ENCODE measurements at regions not wholly inside any gene's neighbourhood (a gene's known extent, or its start where the extent isn't known, plus 50 kb on each side); places are given as distances from the start of the nearest gene placed in this dataset.

DNA sequence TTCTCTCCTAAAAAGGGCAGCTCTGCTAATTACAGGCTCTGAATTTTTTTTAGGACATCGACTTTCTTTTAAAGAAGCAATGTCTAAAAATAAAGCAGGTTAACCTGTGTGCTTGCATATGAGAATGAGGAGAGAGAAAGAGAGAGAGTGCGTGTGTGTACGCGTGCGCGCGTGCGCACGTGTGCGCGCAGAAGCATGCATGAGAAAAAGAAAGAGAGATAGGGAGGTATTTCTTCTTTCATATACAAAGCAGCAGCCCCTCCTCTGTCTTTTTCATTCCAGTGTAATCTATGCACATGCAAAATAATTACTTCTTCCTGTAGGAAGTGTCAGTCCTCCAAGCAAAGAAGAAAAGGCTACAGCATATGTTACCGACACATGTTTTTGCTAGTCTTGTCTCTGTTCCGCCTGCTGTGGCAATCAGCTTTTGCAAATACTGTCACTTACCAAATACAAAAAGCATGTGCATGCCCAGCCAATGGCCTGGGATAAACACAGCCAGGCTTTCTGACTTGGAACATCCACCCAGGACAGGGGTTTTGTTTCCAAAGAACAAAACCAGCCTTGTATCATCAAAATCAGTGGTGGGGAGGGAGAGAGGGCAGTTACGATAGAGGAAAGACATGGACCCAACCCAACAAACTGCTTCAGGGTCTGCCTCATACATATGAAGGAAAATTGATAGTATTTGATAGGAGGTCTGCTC, 252.3 kb upstream of the SLC24A2 start:
- Histone ChIP-seq H3K56ac (replicated peaks; ENCODE audit: insufficient read length, low read depth, low read length) (no peak overlapping the region), H4K8ac (ENCODE audit: extremely low read depth, insufficient read depth, low read length) (0 out of 2 replicates have a peak overlapping the region, but pooled peaks have one; percentile 31), H2BK12ac (ENCODE audit: low read depth, low read length) (no peak overlapping the region), H3K23me2 (ENCODE audit: low read depth, low read length) (no peaks in the 10 kb centered on the region), H2AFZ (ENCODE audit: low read length) (no peak overlapping the region), H3K9me3 (ENCODE audit: insufficient read depth in 2 of 2, low read depth in 1 of 2, low read length in 1 of 2) (no peaks in the 10 kb centered on the region), H3K4me1 (replicated peaks in 1 of 4; ENCODE audit: control insufficient read depth in 3 of 4, insufficient read depth in 4 of 4, low read length in 3 of 4) (peaks cover 0 to 2% (median 0%) of the 10 kb centered on the region in 4 experiments; a peak in 1 of 7 replicates), H3K27ac (ENCODE audit: low read depth, low read length) (no peak overlapping the region), H3K4me3 (ENCODE audit: extremely low read depth in 1 of 4, insufficient read depth in 2 of 4, low read depth in 3 of 4, low read length in 4 of 4) (no peak overlapping the region), H2BK120ac (replicated peaks; ENCODE audit: low read depth, low read length) (no peak overlapping the region), H3K4me2 (ENCODE audit: insufficient read depth in 1 of 2, low read depth in 2 of 2, low read length in 2 of 2) (no peak overlapping the region; a peak in 1 of 4 replicates), H2BK15ac (ENCODE audit: low read length) (no peak overlapping the region), H2BK20ac (ENCODE audit: low read length) (no peak overlapping the region), H3K14ac (ENCODE audit: insufficient read length) (no peak overlapping the region), H4K20me1 (replicated peaks in 1 of 2; ENCODE audit: control insufficient read depth in 1 of 2, insufficient read depth in 2 of 2, low read length in 2 of 2) (no peaks in the 10 kb centered on the region), H4K91ac (replicated peaks; ENCODE audit: insufficient read length, low read length) (no peak overlapping the region), H3K27me3 (replicated peaks in 1 of 4; ENCODE audit: control insufficient read depth in 3 of 4, extremely low read depth in 1 of 4, insufficient read depth in 3 of 4, low read length in 3 of 4) (no peaks in the 10 kb centered on the region), H4K5ac (ENCODE audit: insufficient read length, low read depth, low read length) (no peak overlapping the region), H3K18ac (ENCODE audit: extremely low read depth, low read length) (no peak overlapping the region), H2AK5ac (ENCODE audit: low read depth, low read length) (no peak overlapping the region), H3K9ac (replicated peaks in 1 of 4; ENCODE audit: extremely low read depth in 1 of 4, low read depth in 3 of 4, low read length in 3 of 4) (no peak overlapping the region), H3K79me1 (ENCODE audit: low read depth, low read length) (no peaks in the 10 kb centered on the region), H2BK5ac (ENCODE audit: low read depth, low read length) (no peak overlapping the region), H3K79me2 (ENCODE audit: control insufficient read depth in 1 of 2, insufficient read depth in 2 of 2, low read length in 2 of 2) (no peaks in the 10 kb centered on the region), H3K23ac (ENCODE audit: insufficient read length) (no peak overlapping the region), H3K36me3 (ENCODE audit: control insufficient read depth in 2 of 4, insufficient read depth in 4 of 4, low read length in 3 of 4) (no peaks in the 10 kb centered on the region), H3K4ac (replicated peaks; ENCODE audit: insufficient read length, low read depth, low read length) (no peak overlapping the region)
- DNase-seq (ENCODE audit: low read depth in 1 of 2, low spot score in 2 of 2) (no peak), FAIRE-seq (no peak)
- ChIA-PET POLR2A (ENCODE audit: partially characterized antibody) (no interaction called here), CTCF (ENCODE audit: partially characterized antibody) (interaction anchor here (0.6 to 1.0 kb wide), 2 partner anchors 140 to 301 kb away, joined by 3 read pairs; no protein-coding TSS in a partner anchor)
- WGBS, 2 experiments (ENCODE audit: extremely low coverage in 1 of 2, insufficient coverage in 1 of 2, insufficient read length in 1 of 2, insufficient replicate concordance in 2 of 2, low coverage in 1 of 2, low lambda C conversion rate in 2 of 2, missing lambda C conversion rate in 1 of 2), result 96% methylated on average over 14 of the region's 14 CpGs; no CpG with 5 or more reads in 1 of the 2 experiments
- TF ChIP-seq BRCA1 (IDR thresholded peaks at IDR 0.05; ENCODE audit: low read depth, low read length), result no peak
- TF ChIP-seq, protein P1, sequence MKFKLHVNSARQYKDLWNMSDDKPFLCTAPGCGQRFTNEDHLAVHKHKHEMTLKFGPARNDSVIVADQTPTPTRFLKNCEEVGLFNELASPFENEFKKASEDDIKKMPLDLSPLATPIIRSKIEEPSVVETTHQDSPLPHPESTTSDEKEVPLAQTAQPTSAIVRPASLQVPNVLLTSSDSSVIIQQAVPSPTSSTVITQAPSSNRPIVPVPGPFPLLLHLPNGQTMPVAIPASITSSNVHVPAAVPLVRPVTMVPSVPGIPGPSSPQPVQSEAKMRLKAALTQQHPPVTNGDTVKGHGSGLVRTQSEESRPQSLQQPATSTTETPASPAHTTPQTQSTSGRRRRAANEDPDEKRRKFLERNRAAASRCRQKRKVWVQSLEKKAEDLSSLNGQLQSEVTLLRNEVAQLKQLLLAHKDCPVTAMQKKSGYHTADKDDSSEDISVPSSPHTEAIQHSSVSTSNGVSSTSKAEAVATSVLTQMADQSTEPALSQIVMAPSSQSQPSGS (IDR thresholded peaks at IDR 0.05; ENCODE audit: low read length), result no peak
- TF ChIP-seq CBX5 (IDR thresholded peaks at IDR 0.05; ENCODE audit: low read depth, low read length), result no peak
- TF ChIP-seq BACH1 (IDR thresholded peaks at IDR 0.05; ENCODE audit: low read length), result no peak
- no peak for TF ChIP-seq RFX5 (IDR thresholded peaks at IDR 0.05; ENCODE audit: borderline replicate concordance, low read depth, low read length)
- no peak for TF ChIP-seq TAF1 (IDR thresholded peaks at IDR 0.05; ENCODE audit: low read depth, low read length)
- TF ChIP-seq SP1 (IDR thresholded peaks at IDR 0.05; ENCODE audit: low read depth, low read length), result no peak
- no peak for TF ChIP-seq TEAD4 (IDR thresholded peaks at IDR 0.05; ENCODE audit: low read depth, low read length)
- TF ChIP-seq GABPA (IDR thresholded peaks at IDR 0.05; ENCODE audit: borderline replicate concordance, insufficient read depth, low read length), result no peak
- TF ChIP-seq POLR2A (IDR thresholded peaks at IDR 0.05; ENCODE audit: control extremely low read depth in 1 of 2, low read depth in 2 of 2, low read length in 2 of 2), result no peak
- no peak for TF ChIP-seq EZH2 (IDR thresholded peaks at IDR 0.05; ENCODE audit: low read depth, low read length, severe bottlenecking)
- no peak for TF ChIP-seq KDM1A (IDR thresholded peaks at IDR 0.05; ENCODE audit: borderline replicate concordance, low read length)

Data from H1 (cell line).